Kidney (tissue), 13 donors: ENCODE measurements at regions not wholly inside any gene's neighbourhood (a gene's known extent, or its start where the extent isn't known, plus 50 kb on each side); places are given as distances from the start of the nearest gene placed in this dataset.
"Not testable (repeated sequence)": the region's sequence is repeated elsewhere in the genome, so short reads cannot be mapped to it uniquely, and the experiment has no call there.

Experiments
- DNase-seq, 5 donors: peaks; one replicate each; pipeline ENCODE4 v3.0.0-alpha.2; 2013 to 2020
- FAIRE-seq: peaks from 2 replicates; lab custom pipeline; 2012; peaks lifted over from hg19 to GRCh38; lab: Jason Lieb, UNC
- H3K27ac ChIP-seq, 2 donors: one replicate each; pipeline ENCODE4 v1.7.0; 2013; ENCODE audit warnings: low read depth in 2 of 2, low read length in 2 of 2, inconsistent platforms in 1 of 2
- H3K27me3 ChIP-seq: one replicate; pipeline ENCODE4 v1.7.1; 2013; ENCODE audit warnings: low read length, inconsistent platforms; ENCODE audit not compliant: control insufficient read depth, insufficient read depth
- H3K36me3 ChIP-seq, 3 donors: one replicate each; pipeline versions ENCODE4 v1.7.0 to v1.7.1; 2013; ENCODE audit warnings: low read length in 3 of 3, control low read depth in 1 of 3, inconsistent platforms in 1 of 3; ENCODE audit not compliant: insufficient read depth in 3 of 3, control insufficient read depth in 2 of 3
- H3K4me1 ChIP-seq, 3 donors: one replicate each; pipeline versions ENCODE4 v1.7.0 to v1.7.1; 2013; ENCODE audit warnings: low read length in 3 of 3, inconsistent platforms in 1 of 3, low read depth in 1 of 3; ENCODE audit not compliant: control insufficient read depth in 2 of 3, insufficient read depth in 2 of 3
- H3K4me3 ChIP-seq, 3 donors: one replicate each; pipeline versions ENCODE4 v1.7.0 to v1.8.1; 2013; ENCODE audit warnings: low read length in 3 of 3, control low read depth in 1 of 3, inconsistent platforms in 1 of 3
- H3K9ac ChIP-seq, 3 donors: one replicate each; pipeline versions ENCODE4 v1.7.0 to v1.7.1; 2013; ENCODE audit warnings: low read length in 3 of 3, control low read depth in 1 of 3, inconsistent platforms in 1 of 3
- H3K9me3 ChIP-seq, 3 donors: one replicate each; pipeline versions ENCODE4 v1.7.0 to v1.7.1; 2013; ENCODE audit warnings: low read length in 3 of 3, control low read depth in 1 of 3, inconsistent platforms in 1 of 3; ENCODE audit not compliant: control insufficient read depth in 2 of 3, insufficient read depth in 1 of 3
- intact Hi-C: fragments of 100-400 bp; cut with DNase I; formaldehyde crosslinking; loops from one replicate; pipeline ENCODE4 v1.11.1; 2022
- TF ChIP-seq, protein P1 (sequence below): IDR thresholded peaks from 3 replicates; pipeline ENCODE4 v1.5.1; 2012; ENCODE audit warnings: mild to moderate bottlenecking, moderate library complexity, borderline replicate concordance; ENCODE audit not compliant: insufficient read depth; ENCODE audit errors: extremely low read depth
- donor health status: control.
- donor health status: control.
- donor health status: control.
- donor health status: control.
- donor health status: control.
- donor health status: DM: yes; HTN: yes; CAD: no.
- donor health status: Normal renal cell carcinoma (clear cell type).

DNA sequence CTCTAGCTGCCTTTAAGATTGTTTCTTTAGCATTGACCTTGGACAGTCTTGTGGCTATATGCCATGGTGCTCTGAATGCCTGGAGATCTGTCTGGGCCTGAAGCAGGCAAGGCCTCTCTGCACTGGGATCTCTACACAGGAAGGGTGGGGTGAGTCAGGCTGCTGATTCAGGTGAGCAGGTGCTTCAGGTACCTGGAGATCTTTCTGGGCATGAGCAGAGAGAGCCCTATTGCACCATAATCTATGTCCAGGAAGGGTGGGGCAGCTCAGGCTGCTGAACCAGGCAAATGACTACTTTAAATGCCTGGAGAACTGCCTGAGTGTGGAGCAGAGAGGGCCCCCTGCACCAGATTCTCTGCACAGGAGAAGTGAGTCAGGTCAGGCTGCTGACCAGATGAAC, 94.5 kb downstream of the TPBG start:
- no peak for FAIRE-seq
- no peak overlapping the region for H3K9ac ChIP-seq
- intact Hi-C loops: no loop called here

DNA sequence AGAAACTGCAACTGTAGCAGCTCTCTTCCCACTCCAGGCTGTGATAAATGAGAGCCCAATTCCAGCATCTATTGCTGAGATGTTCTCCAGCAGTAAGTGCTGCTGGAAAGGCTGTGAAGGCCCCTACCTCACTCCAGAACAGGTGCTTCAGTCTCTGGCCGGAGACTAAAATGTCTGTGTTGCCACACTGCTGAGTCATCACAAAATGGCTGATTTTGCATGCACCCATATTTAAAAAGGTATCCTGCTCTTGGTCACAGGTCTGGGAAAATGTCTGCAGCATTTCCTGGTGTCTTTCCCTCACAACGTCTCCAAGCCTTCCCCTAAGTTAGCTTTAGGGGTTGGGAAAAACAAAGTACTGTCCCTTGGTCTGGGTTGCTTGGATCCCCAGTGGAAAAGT, 95.1 kb downstream of the TPBG start:
- Histone ChIP-seq H3K4me3 (no peak overlapping the region), H3K27ac (no peak overlapping the region), H3K36me3 (no peaks in the 10 kb centered on the region), H3K9ac (no peak overlapping the region), H3K27me3 (no peaks in the 10 kb centered on the region), H3K9me3 (peaks cover 0 to 3% (median 0%) of the 10 kb centered on the region in 3 donors), H3K4me1 (no peaks in the 10 kb centered on the region)
- TF ChIP-seq, protein P1, sequence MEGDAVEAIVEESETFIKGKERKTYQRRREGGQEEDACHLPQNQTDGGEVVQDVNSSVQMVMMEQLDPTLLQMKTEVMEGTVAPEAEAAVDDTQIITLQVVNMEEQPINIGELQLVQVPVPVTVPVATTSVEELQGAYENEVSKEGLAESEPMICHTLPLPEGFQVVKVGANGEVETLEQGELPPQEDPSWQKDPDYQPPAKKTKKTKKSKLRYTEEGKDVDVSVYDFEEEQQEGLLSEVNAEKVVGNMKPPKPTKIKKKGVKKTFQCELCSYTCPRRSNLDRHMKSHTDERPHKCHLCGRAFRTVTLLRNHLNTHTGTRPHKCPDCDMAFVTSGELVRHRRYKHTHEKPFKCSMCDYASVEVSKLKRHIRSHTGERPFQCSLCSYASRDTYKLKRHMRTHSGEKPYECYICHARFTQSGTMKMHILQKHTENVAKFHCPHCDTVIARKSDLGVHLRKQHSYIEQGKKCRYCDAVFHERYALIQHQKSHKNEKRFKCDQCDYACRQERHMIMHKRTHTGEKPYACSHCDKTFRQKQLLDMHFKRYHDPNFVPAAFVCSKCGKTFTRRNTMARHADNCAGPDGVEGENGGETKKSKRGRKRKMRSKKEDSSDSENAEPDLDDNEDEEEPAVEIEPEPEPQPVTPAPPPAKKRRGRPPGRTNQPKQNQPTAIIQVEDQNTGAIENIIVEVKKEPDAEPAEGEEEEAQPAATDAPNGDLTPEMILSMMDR: no peak
- intact Hi-C loops: no loop called here
- no peak for FAIRE-seq
- no peak for DNase-seq

More for the DNA sequence above, 94.5 kb downstream of the TPBG start:
- Histone ChIP-seq H3K27ac (no peak overlapping the region), H3K4me3 (no peak overlapping the region), H3K9me3 (peaks cover 0 to 3% (median 0%) of the 10 kb centered on the region in 3 donors), H3K4me1 (no peaks in the 10 kb centered on the region), H3K36me3 (no peaks in the 10 kb centered on the region), H3K27me3 (no peaks in the 10 kb centered on the region)
- DNase-seq: no peak
- TF ChIP-seq, protein P1: no peak

DNA sequence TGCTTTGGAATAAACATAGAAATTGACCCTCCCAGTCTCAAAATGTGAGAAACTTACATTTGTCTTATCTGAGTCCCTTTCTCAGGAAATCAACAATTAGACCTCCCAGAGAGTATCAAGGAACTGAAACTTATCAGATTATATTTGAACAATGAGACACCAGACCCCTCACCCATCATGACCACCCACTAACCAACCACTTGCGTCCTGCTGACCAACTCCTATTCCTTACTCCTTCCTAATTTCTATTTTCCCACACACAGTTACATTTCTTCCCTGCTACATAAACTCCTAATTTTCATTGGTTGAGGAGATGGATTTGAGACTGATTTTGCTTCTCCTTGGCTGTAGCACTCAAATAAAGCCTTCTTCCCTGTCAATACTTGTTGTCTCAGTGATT, 97.9 kb downstream of the TPBG start:
- no peak overlapping the region for H3K4me3 ChIP-seq
- H3K9ac ChIP-seq: no peak overlapping the region
- H3K4me1 ChIP-seq: no peaks in the 10 kb centered on the region
- DNase-seq (no peak), FAIRE-seq (no peak)
- H3K27me3 ChIP-seq: no peaks in the 10 kb centered on the region
- TF ChIP-seq, protein P1: no peak
- H3K9me3 ChIP-seq: no peaks in the 10 kb centered on the region
- H3K36me3 ChIP-seq: no peaks in the 10 kb centered on the region
- H3K27ac ChIP-seq: no peak overlapping the region
- intact Hi-C loops: no loop called here

DNA sequence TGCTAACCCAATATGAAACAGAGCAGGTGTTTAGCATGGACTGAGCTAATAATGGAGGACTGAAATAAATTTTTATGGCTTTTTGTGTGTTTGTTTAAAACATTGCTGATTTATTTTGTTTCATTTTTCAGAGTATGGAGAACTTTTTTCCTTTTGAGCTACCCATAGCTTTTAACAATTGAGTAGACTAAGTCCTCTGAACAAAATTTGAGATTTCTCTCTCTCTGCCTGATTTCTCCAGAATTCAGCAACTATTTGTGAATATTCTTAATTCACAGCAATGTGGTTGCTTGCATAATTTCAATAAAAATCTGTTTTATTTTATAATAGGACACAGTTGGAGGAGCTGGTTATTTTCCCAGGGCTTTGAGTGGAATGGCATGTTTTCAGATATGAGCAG, 103.7 kb downstream of the TPBG start:
- Histone ChIP-seq H3K9me3 (peaks cover 0 to 3% (median 0%) of the 10 kb centered on the region in 3 donors), H3K27ac (no peak overlapping the region), H3K4me3 (no peak overlapping the region), H3K9ac (no peak overlapping the region), H3K36me3 (no peaks in the 10 kb centered on the region), H3K27me3 (no peaks in the 10 kb centered on the region), H3K4me1 (no peaks in the 10 kb centered on the region)
- intact Hi-C loops: no loop called here
- TF ChIP-seq, protein P1: no peak
- no peak for FAIRE-seq
- DNase-seq: no peak

DNA sequence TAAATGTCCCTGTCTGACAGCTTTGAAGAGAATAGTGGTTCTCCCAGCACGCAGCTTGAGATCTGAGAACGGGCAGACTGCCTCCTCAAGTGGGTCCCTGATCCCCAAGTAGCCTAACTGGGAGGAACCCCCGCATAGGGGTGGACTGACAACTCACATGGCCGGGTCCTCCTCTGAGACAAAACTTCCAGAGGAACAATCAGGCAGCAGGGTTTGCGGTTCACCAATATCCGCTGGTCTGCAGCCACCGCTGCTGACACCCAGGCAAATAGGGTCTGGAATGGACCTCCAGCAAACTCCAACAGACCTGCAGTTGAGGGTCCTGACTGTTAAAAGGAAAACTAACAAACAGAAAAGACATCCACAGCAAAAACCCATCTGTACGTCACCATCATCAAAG, 106.5 kb downstream of the TPBG start:
- H3K36me3 ChIP-seq, H3K9me3 ChIP-seq, H3K4me3 ChIP-seq, DNase-seq, H3K27ac ChIP-seq, intact Hi-C loops, H3K4me1 ChIP-seq, H3K27me3 ChIP-seq, FAIRE-seq, H3K9ac ChIP-seq: not testable (repeated sequence)

DNA sequence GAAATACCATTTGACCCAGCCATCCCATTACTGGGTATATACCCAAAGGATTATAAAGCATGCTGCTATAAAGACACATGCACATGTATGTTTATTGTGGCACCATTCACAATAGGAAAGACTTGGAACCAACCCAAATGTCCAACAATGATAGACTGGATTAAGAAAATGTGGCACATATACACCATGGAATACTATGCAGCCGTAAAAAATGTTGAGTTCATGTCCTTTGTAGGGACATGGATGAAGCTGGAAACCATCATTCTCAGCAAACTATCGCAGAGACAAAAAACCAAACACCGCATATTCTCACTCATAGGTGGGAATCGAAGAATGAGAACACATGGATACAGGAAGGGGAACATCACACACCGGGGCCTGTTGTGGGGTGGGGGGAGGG, 111.5 kb downstream of the TPBG start:
- intact Hi-C loops, DNase-seq, H3K27me3 ChIP-seq, H3K36me3 ChIP-seq, H3K27ac ChIP-seq, H3K9me3 ChIP-seq, H3K4me1 ChIP-seq, H3K4me3 ChIP-seq, H3K9ac ChIP-seq, FAIRE-seq: not testable (repeated sequence)
